Glomerular endothelial cell (primary cell): ENCODE measurements at regions not wholly inside any gene's neighbourhood (a gene's known extent, or its start where the extent isn't known, plus 50 kb on each side); places are given as distances from the start of the nearest gene placed in this dataset.

ENCODE experiments used
- DNase-seq: peaks from one replicate; pipeline ENCODE4 v3.0.0-alpha.2; 2011; ENCODE audit warnings: low read depth, low spot score; ENCODE audit errors: extremely low read depth

DNA sequence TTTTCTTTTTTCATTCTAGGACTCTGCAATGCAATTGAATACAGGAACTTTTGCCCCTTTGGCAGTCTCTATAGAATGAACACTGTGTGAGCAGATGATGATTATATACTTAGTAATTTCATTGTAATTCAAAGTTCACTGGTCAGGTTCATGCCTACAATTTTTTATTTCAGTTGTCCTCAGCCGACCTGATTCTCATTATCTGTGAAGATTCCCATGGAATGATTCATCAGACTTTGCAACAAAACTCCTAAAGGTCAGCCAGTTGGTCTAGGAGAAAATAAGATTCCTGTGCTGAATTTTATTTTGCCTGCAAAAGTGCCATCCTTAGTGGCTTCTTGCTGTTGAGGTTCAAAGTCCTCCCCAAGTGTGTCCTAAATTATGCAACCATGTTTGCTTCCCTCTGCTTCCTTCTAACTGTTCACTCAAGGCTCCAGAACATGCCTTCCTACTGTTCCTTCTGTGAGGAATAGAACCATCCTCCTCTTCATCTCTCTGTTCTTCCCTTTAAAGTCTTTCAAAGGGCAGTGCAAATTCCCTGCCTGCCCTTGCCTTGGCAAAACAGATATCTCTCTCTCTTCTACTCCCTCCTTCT, 194.2 kb upstream of the CNR1 start:
- DNase-seq: no peak

DNA sequence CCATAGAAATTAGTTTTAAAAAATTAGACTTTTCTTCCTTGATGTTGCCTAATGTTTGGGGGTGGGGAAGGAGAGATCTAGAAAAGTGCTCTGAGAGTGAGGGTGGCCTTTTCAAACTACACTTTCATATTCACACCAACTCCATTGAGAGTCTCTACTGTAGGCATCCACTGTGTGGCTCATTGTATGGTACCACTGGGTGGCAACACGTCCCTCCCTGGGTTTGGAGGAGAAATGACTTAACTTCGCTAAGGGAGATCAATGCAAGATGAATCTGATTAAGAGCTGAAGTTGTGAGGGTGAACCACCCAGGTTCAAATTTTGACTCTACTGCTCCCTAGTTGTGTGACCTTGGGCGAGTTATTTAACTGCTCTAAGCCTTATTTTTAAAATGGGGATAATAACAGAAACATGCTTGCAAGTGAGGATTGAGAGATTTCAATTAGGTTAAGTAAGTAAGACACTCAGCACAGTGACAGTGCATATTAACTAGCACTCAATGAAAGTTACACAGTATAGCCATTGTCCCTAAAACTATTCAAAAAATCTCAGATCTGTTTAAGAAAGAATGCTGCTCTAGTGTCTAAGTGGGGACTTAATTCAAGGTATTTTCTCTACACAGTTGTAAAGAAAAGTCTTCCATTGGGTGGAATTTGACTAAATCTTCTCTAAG, 193.5 kb upstream of the CNR1 start:
- no peak for DNase-seq

DNA sequence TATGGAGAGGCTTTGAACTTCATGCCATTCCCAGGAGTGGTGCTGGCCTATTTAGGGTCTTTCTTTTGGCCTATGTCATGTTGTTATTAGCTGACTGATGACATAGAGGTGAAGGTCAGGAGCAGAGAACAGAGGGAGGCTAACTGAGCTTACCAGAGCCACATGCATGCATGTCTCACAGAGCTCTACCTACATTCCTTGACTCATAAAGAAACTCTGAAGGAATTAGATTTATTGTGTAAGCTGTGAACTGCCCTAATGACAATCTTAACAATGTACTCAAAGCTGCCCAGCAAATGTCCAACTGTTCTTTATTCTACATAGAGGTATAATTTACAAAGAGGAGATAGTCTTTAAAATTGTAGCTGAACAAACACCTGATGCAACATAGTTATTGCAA, 192.7 kb upstream of the CNR1 start:
- DNase-seq: no peak

DNA sequence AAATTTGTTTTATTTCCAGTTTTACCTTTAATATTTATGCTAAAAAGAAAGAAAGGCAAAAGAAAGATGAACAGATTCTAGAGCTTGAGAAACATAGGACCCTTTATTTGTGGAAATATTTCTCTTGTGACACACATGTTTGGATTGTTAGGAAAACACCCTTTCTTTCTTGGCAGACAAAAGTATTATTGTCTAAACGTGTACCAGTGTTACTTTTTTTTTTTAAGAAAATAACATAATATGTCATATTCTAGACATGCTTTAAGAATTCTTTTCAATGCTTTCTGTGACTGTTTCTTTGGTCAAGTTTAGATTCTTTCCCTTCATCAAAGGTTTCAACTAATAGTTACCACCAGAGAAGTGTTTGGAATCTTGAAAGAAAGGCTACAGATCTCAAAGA, 183.4 kb upstream of the CNR1 start:
- no peak for DNase-seq

DNA sequence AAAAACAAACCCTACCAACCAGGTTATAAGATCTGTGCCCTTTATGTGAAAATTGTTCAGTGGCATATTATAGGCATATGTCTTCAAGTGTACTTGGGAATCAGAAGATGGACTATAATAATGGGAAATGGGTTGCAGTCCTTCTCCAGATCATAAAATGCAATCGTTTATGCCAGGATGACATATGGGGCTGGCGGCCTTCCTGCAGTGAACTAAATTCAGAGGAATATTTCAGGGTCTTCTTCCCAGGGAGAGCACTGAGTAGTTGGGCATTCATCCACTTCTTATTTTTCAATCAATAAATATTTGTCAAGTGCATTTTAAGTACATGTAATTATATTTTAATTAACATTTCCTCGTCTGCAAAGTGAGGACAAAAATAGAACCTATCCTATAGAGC, 176.2 kb upstream of the CNR1 start:
- no peak for DNase-seq

DNA sequence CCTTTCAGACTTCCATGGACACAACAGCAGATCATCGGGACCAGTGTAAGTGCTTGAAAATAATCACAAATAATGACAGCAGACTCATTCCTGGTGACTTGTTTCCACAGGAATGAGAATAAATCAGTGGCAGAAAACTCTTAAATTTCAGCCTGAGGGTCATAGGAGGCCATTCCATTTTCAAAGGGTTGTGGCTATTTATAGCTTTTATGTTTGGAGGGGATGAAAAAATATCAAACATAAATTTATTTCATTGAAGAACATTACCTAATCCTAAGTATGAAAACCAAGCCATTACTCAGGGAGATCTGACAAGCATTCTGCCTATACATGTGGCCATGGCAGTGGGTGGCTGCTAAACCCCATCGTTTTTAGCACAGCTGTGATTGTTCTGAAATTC, 173.6 kb upstream of the CNR1 start:
- DNase-seq: no peak

DNA sequence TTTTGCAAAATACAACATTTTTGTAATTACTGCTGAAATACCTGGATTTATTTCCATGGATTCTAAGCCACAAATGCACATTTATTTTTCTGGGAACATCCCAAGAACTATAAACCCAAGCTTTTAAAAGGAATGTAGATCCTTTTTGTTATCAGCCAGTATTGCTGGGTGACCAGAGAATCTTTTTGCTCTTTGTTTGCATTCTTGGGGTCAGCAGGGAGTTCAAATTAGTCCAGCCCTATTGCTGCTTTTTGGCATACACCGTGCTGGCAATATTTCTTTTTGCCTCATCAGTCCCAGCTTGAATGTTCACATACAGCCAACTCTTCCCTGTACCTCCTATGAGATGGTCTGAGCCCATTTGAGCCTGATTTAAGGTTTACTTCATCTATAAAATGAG, 155.2 kb upstream of the CNR1 start:
- no peak for DNase-seq

DNA sequence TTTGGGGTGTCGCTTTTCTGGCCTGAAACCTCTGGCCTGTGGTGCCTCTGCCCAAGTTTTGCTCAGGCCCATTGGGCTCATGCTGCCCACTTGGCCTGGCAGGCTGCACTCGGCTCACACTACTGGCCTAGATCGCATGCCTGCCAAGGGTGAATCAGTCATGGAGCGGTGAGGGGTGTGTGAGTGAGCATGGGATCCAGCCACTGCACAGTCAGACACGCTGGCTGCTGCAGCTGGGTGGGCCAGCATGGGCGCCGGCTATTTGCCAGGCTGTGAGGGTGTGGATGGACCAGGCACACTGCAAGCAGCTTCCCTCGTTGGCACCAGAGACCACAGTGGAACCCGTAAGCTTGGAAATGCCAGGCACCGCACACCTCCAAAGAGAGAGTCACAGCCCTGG, 145.4 kb upstream of the CNR1 start:
- no peak for DNase-seq

DNA sequence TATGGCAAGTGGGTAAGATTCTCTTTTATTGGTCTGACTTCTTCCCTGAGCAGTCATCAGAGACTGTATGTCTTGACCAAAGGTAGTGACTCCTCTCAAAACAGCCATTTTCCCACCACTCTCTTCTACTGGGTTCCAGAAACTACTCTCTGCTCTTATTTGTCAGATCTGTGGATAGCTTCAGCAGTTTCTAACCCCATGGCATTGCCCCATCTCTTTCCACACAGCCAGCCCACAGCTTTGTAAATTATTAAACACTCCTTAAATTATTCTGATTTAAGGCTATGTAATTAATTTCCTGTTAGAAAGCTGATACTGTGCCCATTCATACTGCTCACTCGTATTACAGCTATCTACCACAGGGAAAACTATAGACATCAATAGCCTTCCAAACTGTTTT, 138.4 kb upstream of the CNR1 start:
- no peak for DNase-seq

DNA sequence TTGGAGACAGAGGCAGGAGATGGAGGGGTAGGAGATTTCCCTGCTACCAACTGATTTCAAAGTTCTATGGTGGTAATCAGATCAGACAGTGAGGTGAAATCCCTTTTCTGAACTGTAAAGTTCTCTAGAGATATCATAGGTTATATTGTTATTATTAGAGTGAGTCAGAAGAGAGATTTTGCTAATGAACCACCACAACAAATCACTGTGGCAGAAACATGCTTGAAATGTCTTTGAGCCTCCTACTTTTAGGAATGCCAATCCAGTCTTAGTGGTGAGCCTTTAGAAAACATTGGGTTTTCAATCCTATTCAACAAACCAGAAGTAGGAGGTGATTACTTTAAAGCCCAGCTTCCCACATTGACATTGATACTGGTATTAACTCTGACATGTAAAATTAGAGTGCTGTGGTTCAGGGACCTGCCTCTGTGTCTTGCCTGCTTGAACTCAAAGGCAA, 136.7 kb upstream of the CNR1 start:
- no peak for DNase-seq

DNA sequence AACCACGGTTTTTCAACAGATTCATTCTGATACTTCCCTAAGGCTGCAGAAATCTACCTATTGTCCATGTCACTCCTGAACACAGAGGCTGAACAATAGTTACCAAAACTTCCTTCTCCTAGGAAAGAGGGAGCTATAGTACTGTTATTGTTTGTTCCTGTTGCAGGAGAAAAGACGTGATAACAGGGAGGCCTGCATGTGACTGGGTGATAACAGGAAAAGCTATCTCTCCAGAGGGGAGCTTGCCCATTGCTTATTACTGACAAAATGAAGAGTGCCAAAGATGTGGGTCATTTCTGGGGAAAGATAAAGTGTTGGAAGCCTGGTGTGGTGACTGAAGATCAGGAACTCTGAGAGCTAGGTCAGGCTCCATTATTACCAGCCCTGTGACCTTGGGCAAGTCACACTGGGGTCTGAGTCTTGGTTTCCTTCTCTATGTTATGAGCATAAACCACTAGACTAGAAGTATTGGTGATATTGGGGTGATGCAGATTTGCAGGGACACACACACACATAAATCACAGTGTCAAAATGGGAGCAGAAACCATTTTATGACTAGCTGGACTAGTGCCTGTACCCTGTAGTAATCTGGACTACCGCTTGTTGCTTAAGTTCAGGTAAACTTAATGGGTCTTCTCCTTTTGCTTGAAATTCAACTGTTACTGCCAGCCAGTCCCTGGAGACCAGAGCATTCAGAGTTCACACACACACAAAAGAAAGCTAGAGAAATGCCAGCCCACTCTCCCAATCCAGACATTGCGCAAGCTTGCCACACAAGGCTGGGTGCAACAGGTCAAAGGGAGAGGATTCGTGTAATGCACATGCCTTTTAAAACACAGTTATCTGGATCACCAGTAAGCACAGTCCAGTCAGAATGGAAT, 136.0 kb upstream of the CNR1 start:
- DNase-seq: no peak

DNA sequence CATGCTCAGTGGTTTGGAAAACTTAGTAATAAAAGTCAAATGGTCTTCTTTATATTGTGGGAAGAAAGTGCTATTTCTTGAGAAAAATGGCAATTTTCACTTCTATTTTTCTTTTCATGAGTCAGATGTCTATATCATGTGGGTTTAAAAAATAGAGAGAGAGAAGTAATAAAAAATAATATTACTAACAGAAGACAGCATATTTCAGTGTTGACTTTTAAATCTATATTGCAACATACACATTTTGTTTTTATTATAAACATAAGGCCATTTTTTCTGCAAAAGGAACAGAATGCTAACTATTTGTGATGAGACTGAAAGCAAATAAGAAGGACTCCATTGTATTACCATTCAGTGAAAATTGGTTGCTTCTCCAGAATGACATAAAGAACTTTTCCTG, 135.1 kb upstream of the CNR1 start:
- no peak for DNase-seq

DNA sequence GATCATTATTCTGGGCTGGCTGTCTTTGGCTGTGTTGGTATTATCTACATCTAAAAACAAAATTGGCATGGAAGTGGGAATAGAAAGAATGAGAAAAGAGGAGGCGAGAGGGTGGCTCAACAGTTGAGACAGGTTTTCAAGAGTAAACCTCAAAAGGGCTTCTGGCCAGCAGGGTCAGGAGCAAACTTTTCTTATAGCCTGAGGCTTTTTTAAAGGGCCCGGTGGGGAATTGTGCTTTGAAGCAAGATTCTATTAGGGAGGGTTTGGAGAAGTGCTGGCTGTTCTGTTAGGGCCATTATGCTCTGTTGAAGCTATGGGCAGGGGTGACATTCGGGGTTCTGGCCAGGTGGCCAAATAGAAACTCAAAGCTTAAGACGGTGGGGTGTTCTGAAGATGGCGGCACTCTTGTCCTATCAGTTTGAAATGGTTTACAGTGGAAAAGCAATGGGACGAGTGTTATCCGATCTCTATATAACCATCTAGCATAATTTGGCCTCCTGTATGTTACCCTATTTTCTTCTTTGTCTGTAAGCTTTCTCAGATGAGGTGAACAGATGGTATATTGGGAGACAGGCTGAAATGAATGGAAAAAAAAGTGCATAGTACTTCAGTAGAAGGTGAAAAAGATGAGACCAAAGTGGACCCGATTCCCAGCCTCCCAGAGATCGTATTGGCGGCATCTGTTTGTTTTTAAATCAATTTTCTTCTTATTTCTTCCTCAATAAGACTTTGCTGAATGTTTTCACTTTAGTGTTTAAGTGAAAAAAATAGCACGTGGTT, 132.1 kb upstream of the CNR1 start:
- no peak for DNase-seq

DNA sequence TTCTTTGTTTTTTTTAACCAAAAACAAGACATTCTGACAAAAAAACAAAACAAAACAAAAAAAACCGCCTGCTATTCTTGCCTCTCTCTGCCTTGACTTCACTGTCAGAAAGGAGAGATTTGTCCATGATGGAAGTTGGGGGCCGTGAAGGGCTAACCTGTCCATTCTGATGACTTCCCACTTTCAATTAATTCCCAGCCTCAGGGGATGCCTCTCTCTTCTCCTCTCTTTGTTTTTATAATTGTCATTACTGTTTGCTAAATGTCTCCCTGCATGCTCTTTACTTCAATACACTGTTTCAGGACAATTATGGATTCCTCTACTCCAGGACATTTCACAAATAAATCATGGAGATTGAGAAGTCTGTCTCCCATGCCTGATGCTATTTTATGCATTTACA, 130.5 kb upstream of the CNR1 start:
- DNase-seq: no peak

DNA sequence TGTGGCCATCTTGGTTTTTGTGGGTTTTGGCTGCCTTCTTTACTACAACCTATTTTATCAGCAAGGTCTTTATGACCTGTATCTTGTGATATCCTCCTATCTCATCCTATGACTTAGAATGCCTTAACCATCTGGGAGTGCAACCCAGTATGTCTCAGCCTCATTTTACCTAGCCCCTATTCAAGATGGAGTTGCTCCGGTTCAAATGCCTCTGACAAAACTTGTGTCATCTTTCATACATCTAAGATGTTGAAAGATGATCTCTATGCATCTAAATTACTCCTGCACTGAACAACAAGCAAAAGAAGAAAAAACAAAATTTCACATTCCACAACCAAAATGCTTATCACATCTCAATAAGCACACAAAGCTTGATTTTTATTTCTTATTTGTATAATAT, 129.5 kb upstream of the CNR1 start:
- DNase-seq: no peak

DNA sequence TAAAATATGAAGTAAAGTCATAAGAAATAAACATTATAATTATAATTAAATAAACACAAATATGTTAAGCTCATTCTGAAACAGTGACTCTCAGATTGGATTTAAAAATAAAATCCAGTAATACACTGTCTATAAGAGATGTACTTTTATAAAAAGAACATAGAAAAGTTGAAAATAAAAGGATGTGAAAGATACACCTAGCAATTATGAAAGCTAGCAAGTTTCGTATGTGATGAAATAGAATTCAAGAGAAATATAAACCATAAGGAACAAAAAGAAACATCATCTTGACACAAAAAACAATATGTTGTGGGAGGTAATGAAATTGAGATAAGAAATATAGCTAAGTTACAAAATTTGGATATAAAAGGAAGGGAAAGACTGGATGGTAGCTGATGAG, 128.6 kb upstream of the CNR1 start:
- no peak for DNase-seq

DNA sequence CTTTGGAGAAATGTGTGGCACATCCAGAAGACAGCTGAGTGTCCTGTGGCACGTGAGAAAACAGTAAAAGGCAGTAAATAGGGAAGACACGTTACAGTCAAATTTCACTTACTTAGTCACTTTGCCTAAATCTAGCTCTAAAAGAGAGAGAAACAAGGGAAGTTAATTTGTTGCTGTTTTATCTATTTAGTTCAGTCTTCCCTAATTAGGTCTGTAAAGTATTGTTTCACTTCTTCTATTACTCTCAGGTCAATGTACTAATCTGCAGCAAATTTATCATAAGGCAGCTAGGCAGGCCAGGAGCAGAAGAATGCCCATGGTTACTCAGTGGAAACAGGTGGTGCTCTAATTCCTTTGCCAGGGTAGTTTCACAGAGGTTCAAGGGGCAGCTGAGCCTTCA, 124.3 kb upstream of the CNR1 start:
- no peak for DNase-seq

DNA sequence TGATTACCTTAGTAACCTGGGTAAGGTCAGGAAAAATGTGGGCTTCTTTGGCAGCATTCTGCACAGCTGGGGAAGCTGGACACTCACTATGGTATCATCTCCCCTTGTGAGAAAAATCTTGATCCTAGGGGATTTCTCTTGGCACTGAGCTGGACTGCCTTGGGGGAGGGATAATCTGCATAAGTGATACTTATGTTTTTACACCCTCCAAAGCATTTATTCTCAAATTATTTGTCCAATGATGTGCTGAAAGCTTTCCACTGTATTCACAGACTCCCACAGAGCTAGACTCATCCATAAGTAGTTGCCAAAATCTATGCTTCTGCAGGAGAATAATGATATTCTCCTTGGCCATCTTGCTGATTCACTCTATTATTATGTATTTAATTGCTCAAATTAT, 121.5 kb upstream of the CNR1 start:
- DNase-seq: no peak

DNA sequence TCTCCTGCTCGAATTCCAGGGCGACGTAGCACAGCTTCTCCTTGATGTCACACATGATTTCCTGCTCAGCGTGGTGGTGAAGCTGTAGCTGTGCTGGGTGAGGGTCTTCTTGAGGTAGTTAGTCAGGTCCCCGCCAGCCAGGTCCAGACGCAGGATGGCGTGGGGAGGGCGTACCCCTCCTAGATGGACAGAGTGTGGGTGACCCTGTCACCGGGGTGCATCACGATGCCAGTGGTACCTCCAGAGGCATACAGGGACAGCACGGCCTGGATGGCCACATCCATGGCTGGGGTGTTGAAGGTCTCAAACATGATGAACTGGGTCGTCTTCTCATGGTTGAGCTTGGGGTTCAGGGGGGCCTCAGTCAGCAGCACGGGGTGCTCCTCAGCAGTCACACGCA, 110.2 kb upstream of the CNR1 start:
- DNase-seq: no peak

DNA sequence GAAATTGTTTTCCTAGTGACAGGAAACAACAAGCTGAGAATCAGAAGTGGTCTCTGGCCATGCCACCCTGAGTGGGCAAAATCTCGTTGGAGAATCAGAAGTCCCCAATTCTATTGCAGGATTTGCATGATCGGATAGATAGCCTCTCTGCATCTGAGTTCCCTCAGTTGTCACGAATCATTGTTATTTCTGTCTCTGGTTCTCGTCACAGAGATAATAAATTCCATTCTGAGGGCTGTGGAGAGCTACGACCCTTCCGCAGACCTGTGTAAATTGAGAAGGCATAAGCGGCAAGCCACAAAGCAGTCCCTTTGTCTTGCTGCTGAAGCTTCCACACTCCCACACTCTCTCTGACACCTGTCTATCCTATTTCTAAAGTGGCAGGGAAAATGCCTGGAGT, 102.4 kb upstream of the CNR1 start:
- DNase-seq: no peak

DNA sequence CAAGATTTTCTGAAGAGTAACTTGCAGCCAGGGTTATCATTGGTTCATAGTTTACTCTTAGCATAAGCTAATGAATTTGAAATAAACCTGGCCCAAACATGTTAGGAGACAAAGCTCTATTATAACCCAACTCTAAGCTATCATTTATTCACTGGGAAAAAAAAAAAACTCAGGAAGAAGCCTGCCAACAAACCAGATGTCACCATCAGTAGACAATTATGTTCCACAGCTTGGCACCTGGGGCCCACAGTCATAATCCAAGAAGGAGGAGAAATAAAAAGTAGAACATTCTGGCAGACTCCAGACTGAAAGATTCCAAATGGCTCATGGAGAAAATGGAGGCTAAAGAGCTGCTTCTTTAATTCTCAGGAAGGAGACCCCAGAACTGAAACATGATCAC, 100.0 kb upstream of the CNR1 start:
- DNase-seq: no peak
